ENCODE measurements at regions not wholly inside any gene's neighbourhood (a gene's known extent, or its start where the extent isn't known, plus 50 kb on each side); places are given as distances from the start of the nearest gene placed in this dataset.

GRCh38 chr6:91730710-91731109 is 1143.8 kb upstream of the MAP3K7 start:
- DNase-seq: no peak

- no peak for DNase-seq
Measured at GRCh38 chr6:91720324-91720723, 1133.5 kb upstream of the MAP3K7 start.

GRCh38 chr6:91719414-91719813 is 1132.5 kb upstream of the MAP3K7 start:
- DNase-seq: no peak

GRCh38 chr6:91718198-91718597 is 1131.3 kb upstream of the MAP3K7 start:
- no peak for DNase-seq

- DNase-seq: no peak
Measured at GRCh38 chr6:91717094-91717493, 1130.2 kb upstream of the MAP3K7 start.

- DNase-seq: no peak
Measured at GRCh38 chr6:91716361-91716760, 1129.5 kb upstream of the MAP3K7 start.

GRCh38 chr6:91715171-91715805 is 1128.4 kb upstream of the MAP3K7 start:
- no peak for DNase-seq

- no peak for DNase-seq
Measured at GRCh38 chr6:91713911-91714310, 1127.0 kb upstream of the MAP3K7 start.

GRCh38 chr6:91711518-91711917 is 1124.6 kb upstream of the MAP3K7 start:
- DNase-seq: no peak

- no peak for DNase-seq
Measured at GRCh38 chr6:91710342-91710741, 1123.5 kb upstream of the MAP3K7 start.

GRCh38 chr6:91708534-91708933 is 1121.7 kb upstream of the MAP3K7 start:
- DNase-seq: no peak

GRCh38 chr6:91705646-91706045 is 1118.8 kb upstream of the MAP3K7 start:
- no peak for DNase-seq

- DNase-seq: no peak
Measured at GRCh38 chr6:91704531-91704930, 1117.7 kb upstream of the MAP3K7 start.

- DNase-seq: no peak
Measured at GRCh38 chr6:91697010-91697695, 1110.3 kb upstream of the MAP3K7 start.

GRCh38 chr6:91695221-91695620 is 1108.3 kb upstream of the MAP3K7 start:
- DNase-seq: no peak

- no peak for DNase-seq
Measured at GRCh38 chr6:91694016-91694654, 1107.3 kb upstream of the MAP3K7 start.

GRCh38 chr6:91691449-91691848 is 1104.6 kb upstream of the MAP3K7 start:
- no peak for DNase-seq

GRCh38 chr6:91683240-91683639 is 1096.4 kb upstream of the MAP3K7 start:
- DNase-seq: no peak

GRCh38 chr6:91681296-91681695 is 1094.4 kb upstream of the MAP3K7 start:
- DNase-seq: no peak

- DNase-seq: no peak
Measured at GRCh38 chr6:91678679-91679446, 1092.0 kb upstream of the MAP3K7 start.

GRCh38 chr6:91672201-91672600 is 1085.3 kb upstream of the MAP3K7 start:
- DNase-seq: no peak

- DNase-seq: no peak
Measured at GRCh38 chr6:91669871-91670268, 1083.0 kb upstream of the MAP3K7 start.

- no peak for DNase-seq
Measured at GRCh38 chr6:91669154-91669870, 1082.4 kb upstream of the MAP3K7 start.
